Trophoblast cell (in vitro differentiated cells and primary cell): ENCODE measurements at regions not wholly inside any gene's neighbourhood (a gene's known extent, or its start where the extent isn't known, plus 50 kb on each side); places are given as distances from the start of the nearest gene placed in this dataset.
A peak's percentile ranks its signal among the peaks of the same experiment; 100 is the strongest.

Experiments used
- DNase-seq, 2 donors: peaks; one replicate each; pipeline ENCODE4 v3.0.0-alpha.2; 2016
- H2AFZ ChIP-seq: 2 replicates; pipeline ENCODE4 v1.6.1; 2013; ENCODE audit warnings: low read length, moderate library complexity, mild to moderate bottlenecking; ENCODE audit not compliant: insufficient read depth, poor library complexity
- H2AK5ac ChIP-seq: 2 replicates; pipeline ENCODE4 v1.6.1; 2013; ENCODE audit warnings: mild to moderate bottlenecking, low read length
- H2BK120ac ChIP-seq: 2 replicates; pipeline ENCODE4 v1.6.1; 2013; ENCODE audit warnings: low read length, mild to moderate bottlenecking, moderate library complexity; ENCODE audit not compliant: insufficient read depth, poor library complexity
- H2BK12ac ChIP-seq: 2 replicates; pipeline ENCODE4 v1.6.1; 2013; ENCODE audit warnings: mild to moderate bottlenecking, low read length, moderate library complexity
- H2BK5ac ChIP-seq: 2 replicates; pipeline ENCODE4 v1.6.1; 2013; ENCODE audit warnings: low read length, low read depth, moderate library complexity, mild to moderate bottlenecking; ENCODE audit not compliant: poor library complexity
- H3K14ac ChIP-seq: 2 replicates; pipeline ENCODE4 v1.6.1; 2013; ENCODE audit warnings: mild to moderate bottlenecking, low read length
- H3K18ac ChIP-seq: 2 replicates; pipeline ENCODE4 v1.6.1; 2013; ENCODE audit warnings: mild to moderate bottlenecking, low read length
- H3K23ac ChIP-seq: 2 replicates; pipeline ENCODE4 v1.6.1; 2013; ENCODE audit warnings: low read length
- H3K27ac ChIP-seq: 2 replicates; pipeline ENCODE4 v1.5.1; 2013; ENCODE audit warnings: low read depth, mild to moderate bottlenecking, inconsistent platforms, low read length, moderate library complexity
- H3K27me3 ChIP-seq: 2 replicates; pipeline ENCODE4 v1.6.1; 2013; ENCODE audit warnings: inconsistent platforms, mild to moderate bottlenecking, low read length, moderate library complexity; ENCODE audit not compliant: insufficient read depth
- H3K36me3 ChIP-seq, 2 experiments: 1 replicate in 1 of 2; 2 replicates in 1 of 2; pipeline ENCODE4 v1.6.1; 2013; ENCODE audit warnings: low read length in 2 of 2, mild to moderate bottlenecking in 2 of 2, moderate library complexity in 1 of 2; ENCODE audit not compliant: insufficient read depth in 2 of 2, control insufficient read depth in 1 of 2
- H3K4ac ChIP-seq: 2 replicates; pipeline ENCODE4 v1.6.1; 2013; ENCODE audit warnings: low read depth, mild to moderate bottlenecking, low read length, moderate library complexity
- H3K4me1 ChIP-seq, 2 experiments: 1 replicate in 1 of 2; 2 replicates in 1 of 2; pipeline ENCODE4 v1.6.1; 2013; ENCODE audit warnings: low read length in 2 of 2, mild to moderate bottlenecking in 2 of 2, moderate library complexity in 1 of 2; ENCODE audit not compliant: insufficient read depth in 2 of 2, control insufficient read depth in 1 of 2
- H3K4me2 ChIP-seq: 2 replicates; pipeline ENCODE4 v1.6.1; 2013; ENCODE audit warnings: inconsistent platforms, mild to moderate bottlenecking, low read length, moderate library complexity
- H3K4me3 ChIP-seq: 2 replicates; pipeline ENCODE4 v1.5.1; 2013; ENCODE audit warnings: mild to moderate bottlenecking, low read depth, low read length, inconsistent platforms
- H3K79me1 ChIP-seq: one replicate; pipeline ENCODE4 v1.6.1; 2013; ENCODE audit warnings: low read length
- H3K79me2 ChIP-seq: 2 replicates; pipeline ENCODE4 v1.6.1; 2013; ENCODE audit warnings: low read length, mild to moderate bottlenecking; ENCODE audit not compliant: control insufficient read depth, insufficient read depth, poor library complexity
- H3K9ac ChIP-seq: 2 replicates; pipeline ENCODE4 v1.6.1; 2013; ENCODE audit warnings: mild to moderate bottlenecking, low read length
- H3K9me3 ChIP-seq: 2 replicates; pipeline ENCODE4 v1.6.1; 2013; ENCODE audit warnings: low read depth, mild to moderate bottlenecking, control low read depth, inconsistent platforms, low read length; ENCODE audit not compliant: insufficient read depth
- H4K12ac ChIP-seq: 2 replicates; pipeline ENCODE4 v1.6.1; 2013; ENCODE audit warnings: low read depth, mild to moderate bottlenecking, low read length, moderate library complexity
- H4K8ac ChIP-seq: 2 replicates; pipeline ENCODE4 v1.6.1; 2013; ENCODE audit warnings: low read depth, mild to moderate bottlenecking, low read length, moderate library complexity
- H4K91ac ChIP-seq: one replicate; pipeline ENCODE4 v1.6.1; 2013; ENCODE audit warnings: low read depth, mild to moderate bottlenecking, low read length, moderate library complexity
- WGBS: extraction: QIAGEN DNeasy Blood & Tissue Kit; methylation state at CpG from one replicate; pipeline ENCODE4 v1.1.7; 2013; ENCODE audit warnings: missing lambda C conversion rate; ENCODE audit not compliant: insufficient read length, insufficient coverage; ENCODE audit errors: extremely low coverage; 5-methylcytosine and 5-hydroxymethylcytosine counted together

DNA sequence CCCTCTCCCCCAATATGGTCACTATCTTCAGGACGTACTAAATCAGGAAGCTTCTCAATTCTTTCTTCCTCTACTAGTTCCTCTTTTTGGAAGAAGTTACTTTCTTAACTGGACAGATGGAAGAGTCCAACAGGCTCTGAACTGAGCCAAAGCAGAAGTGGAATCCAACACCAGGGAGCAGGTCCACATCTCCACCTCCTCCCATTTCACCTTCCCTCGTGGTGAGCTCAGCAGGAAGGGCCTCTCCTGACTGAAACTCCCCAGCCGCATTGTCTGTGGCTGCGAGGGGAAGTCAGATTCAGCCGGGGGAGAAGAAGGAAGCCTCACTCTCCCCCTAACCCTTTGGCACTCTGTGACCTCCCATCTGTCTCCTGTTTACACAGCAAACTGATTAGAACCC lies 63.8 kb upstream of the UST start:
- H4K91ac ChIP-seq = no peak overlapping the region
- no peaks in the 10 kb centered on the region for H3K79me2 ChIP-seq
- H3K14ac ChIP-seq = no peak overlapping the region
- H3K23ac ChIP-seq = no peak overlapping the region
- no peak overlapping the region for H3K27ac ChIP-seq
- no peak overlapping the region for H3K4me2 ChIP-seq
- no peak overlapping the region for H4K8ac ChIP-seq
- peaks cover 7% of the 10 kb centered on the region for H3K9me3 ChIP-seq
- no peaks in the 10 kb centered on the region for H3K79me1 ChIP-seq
- peak in 1 of 2 donors; percentile 8 for DNase-seq
- H3K4me3 ChIP-seq = no peak overlapping the region
- H2AK5ac ChIP-seq = no peak overlapping the region
- H3K27me3 ChIP-seq = no peaks in the 10 kb centered on the region
- no peak overlapping the region for H2BK12ac ChIP-seq
- no peak overlapping the region for H3K4ac ChIP-seq
- H2AFZ ChIP-seq = no peak overlapping the region
- H3K4me1 ChIP-seq = peaks cover 0 to 3% of the 10 kb centered on the region in 2 experiments
- no CpG with 5 or more reads among the region's 5 CpGs for WGBS
- no peak overlapping the region for H4K12ac ChIP-seq
- H2BK120ac ChIP-seq = no peak overlapping the region
- H3K36me3 ChIP-seq = no peaks in the 10 kb centered on the region
- H3K9ac ChIP-seq = no peak overlapping the region
- no peak overlapping the region for H3K18ac ChIP-seq
- H2BK5ac ChIP-seq = no peak overlapping the region

DNA sequence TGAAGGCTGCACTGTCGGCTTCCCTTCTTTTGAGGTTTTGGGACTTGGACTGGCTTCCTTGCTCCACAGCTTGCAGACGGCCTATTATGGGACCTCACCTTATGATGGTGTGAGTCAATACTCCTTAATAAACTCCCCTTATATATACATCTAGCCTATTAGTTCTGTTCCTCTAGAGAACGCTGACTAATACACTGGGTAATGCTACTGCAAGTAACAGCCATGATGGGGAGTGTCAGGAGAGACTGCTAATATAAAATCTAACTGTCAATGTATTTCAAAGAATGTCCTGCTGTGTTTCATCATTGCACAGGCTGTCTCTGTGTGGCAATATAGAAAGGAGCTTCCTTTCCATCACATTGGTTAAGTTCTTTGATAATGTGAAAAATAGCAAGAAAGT lies 57.7 kb upstream of the UST start:
- H4K12ac ChIP-seq = no peak overlapping the region
- no peak overlapping the region for H2AK5ac ChIP-seq
- no peak overlapping the region for H2BK120ac ChIP-seq
- no peak overlapping the region for H4K91ac ChIP-seq
- H3K23ac ChIP-seq = no peak overlapping the region
- no peaks in the 10 kb centered on the region for H3K79me2 ChIP-seq
- no peak overlapping the region for H3K27ac ChIP-seq
- H3K9ac ChIP-seq = no peak overlapping the region
- no peak overlapping the region for H3K4me2 ChIP-seq
- H3K18ac ChIP-seq = no peak overlapping the region
- no peaks in the 10 kb centered on the region for H3K27me3 ChIP-seq
- H3K9me3 ChIP-seq = peaks cover 1% of the 10 kb centered on the region
- H3K14ac ChIP-seq = no peak overlapping the region
- no peaks in the 10 kb centered on the region for H3K79me1 ChIP-seq
- whole genome bisulfite sequencing = no CpG with 5 or more reads among the region's 3 CpGs
- H2AFZ ChIP-seq = no peak overlapping the region
- no peak overlapping the region for H2BK12ac ChIP-seq
- no peak overlapping the region for H3K4me3 ChIP-seq
- H2BK5ac ChIP-seq = no peak overlapping the region
- peaks cover 0 to 3% of the 10 kb centered on the region in 2 experiments for H3K4me1 ChIP-seq
- H4K8ac ChIP-seq = no peak overlapping the region
- no peak overlapping the region for H3K4ac ChIP-seq
- no peaks in the 10 kb centered on the region for H3K36me3 ChIP-seq
- DNase-seq = no peak

DNA sequence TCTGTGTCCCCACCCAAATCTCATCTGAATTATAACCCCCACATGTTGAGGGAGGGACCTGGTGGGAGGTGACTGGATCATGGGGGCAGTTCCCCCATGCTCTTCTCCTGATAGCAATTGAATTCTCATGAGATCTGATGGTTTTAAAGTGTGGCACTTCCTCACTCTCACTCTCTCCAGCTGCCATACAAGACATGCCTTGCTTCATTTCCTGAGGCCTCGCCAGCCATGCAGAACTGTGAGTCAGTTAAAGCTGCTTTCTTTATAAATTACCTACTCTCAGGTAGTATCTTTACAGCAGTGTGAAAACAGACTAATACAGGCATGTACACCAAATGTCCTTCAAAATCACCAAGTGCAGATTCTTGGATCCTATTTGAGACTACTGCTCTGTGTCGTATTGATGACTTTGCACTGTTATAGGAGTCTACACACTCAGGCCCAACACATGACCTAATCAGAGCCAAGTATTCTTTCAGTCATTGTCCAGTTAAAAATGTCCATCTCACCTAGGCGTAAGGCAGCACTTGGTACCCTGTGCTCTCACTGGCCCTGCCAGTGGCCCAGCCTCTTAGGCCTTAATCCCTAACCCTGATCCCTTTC lies 52.8 kb upstream of the UST start:
- Histone ChIP-seq H3K27me3 (no peaks in the 10 kb centered on the region), H3K4ac (no peak overlapping the region), H2AK5ac (no peak overlapping the region), H3K14ac (no peak overlapping the region), H3K79me1 (no peaks in the 10 kb centered on the region), H3K79me2 (no peaks in the 10 kb centered on the region), H3K9me3 (peaks cover 6% of the 10 kb centered on the region), H3K23ac (no peak overlapping the region), H4K12ac (no peak overlapping the region), H3K4me2 (no peak overlapping the region), H2BK12ac (no peak overlapping the region), H4K91ac (no peak overlapping the region), H2AFZ (no peak overlapping the region), H3K18ac (no peak overlapping the region), H3K4me1 (no peaks in the 10 kb centered on the region), H4K8ac (no peak overlapping the region), H3K27ac (no peak overlapping the region), H3K9ac (no peak overlapping the region), H3K36me3 (no peaks in the 10 kb centered on the region), H3K4me3 (no peak overlapping the region), H2BK5ac (no peak overlapping the region), H2BK120ac (no peak overlapping the region)
- no peak for DNase-seq
- WGBS = no CpG with 5 or more reads among the region's 3 CpGs
